ENCODE measurements at regions not wholly inside any gene's neighbourhood (a gene's known extent, or its start where the extent isn't known, plus 50 kb on each side); places are given as distances from the start of the nearest gene placed in this dataset.

- no peak for TF ChIP-seq EP300 (IDR thresholded peaks at IDR 0.05; ENCODE audit: borderline replicate concordance)
- no peak for TF ChIP-seq CREB1 (IDR thresholded peaks at IDR 0.05; ENCODE audit: low read depth)
- no peak for TF ChIP-seq NFIC (IDR thresholded peaks at IDR 0.05)
- no peak for TF ChIP-seq TCF12 (IDR thresholded peaks at IDR 0.05; ENCODE audit: low read depth)
- TF ChIP-seq TEAD4 (IDR thresholded peaks at IDR 0.05), result no peak
- TF ChIP-seq ZBTB7A (IDR thresholded peaks at IDR 0.05; ENCODE audit: low read depth), result no peak
- no peak for TF ChIP-seq FOXM1 (IDR thresholded peaks at IDR 0.05; ENCODE audit: borderline replicate concordance, low read depth)
- TF ChIP-seq TAF1 (IDR thresholded peaks at IDR 0.05; ENCODE audit: low read depth), result no peak
- TF ChIP-seq RAD21 (IDR thresholded peaks at IDR 0.05; ENCODE audit: low read depth), result no peak
- no peak for TF ChIP-seq EGR1 (IDR thresholded peaks at IDR 0.05)
- no peak for TF ChIP-seq REST (IDR thresholded peaks at IDR 0.05; ENCODE audit: low read depth)
- no peak for TF ChIP-seq CEBPB (IDR thresholded peaks at IDR 0.05)
- no peak for TF ChIP-seq YY1 (IDR thresholded peaks at IDR 0.05; ENCODE audit: low read depth)
- no peak for TF ChIP-seq MAX (IDR thresholded peaks at IDR 0.05)
- TF ChIP-seq USF1 (IDR thresholded peaks at IDR 0.05), result no peak
Measured at GRCh38 chr5:104049752-104050151, 487.2 kb upstream of the NUDT12 start.

- TF ChIP-seq EGR1 (IDR thresholded peaks at IDR 0.05) (no peak), FOXM1 (IDR thresholded peaks at IDR 0.05; ENCODE audit: borderline replicate concordance, low read depth) (no peak), TEAD4 (IDR thresholded peaks at IDR 0.05) (no peak), TCF12 (IDR thresholded peaks at IDR 0.05; ENCODE audit: low read depth) (no peak), MAX (IDR thresholded peaks at IDR 0.05) (no peak), EP300 (IDR thresholded peaks at IDR 0.05; ENCODE audit: borderline replicate concordance) (no peak), NFIC (IDR thresholded peaks at IDR 0.05) (no peak), ZBTB7A (IDR thresholded peaks at IDR 0.05; ENCODE audit: low read depth) (no peak), RAD21 (IDR thresholded peaks at IDR 0.05; ENCODE audit: low read depth) (no peak), CEBPB (IDR thresholded peaks at IDR 0.05) (no peak), TAF1 (IDR thresholded peaks at IDR 0.05; ENCODE audit: low read depth) (no peak), CREB1 (IDR thresholded peaks at IDR 0.05; ENCODE audit: low read depth) (no peak), USF1 (IDR thresholded peaks at IDR 0.05) (no peak), REST (IDR thresholded peaks at IDR 0.05; ENCODE audit: low read depth) (no peak), YY1 (IDR thresholded peaks at IDR 0.05; ENCODE audit: low read depth) (no peak)
Measured at GRCh38 chr5:104048231-104048630, 485.6 kb upstream of the NUDT12 start.

- TF ChIP-seq USF1 (IDR thresholded peaks at IDR 0.05), result no peak
- TF ChIP-seq REST (IDR thresholded peaks at IDR 0.05; ENCODE audit: low read depth), result no peak
- no peak for TF ChIP-seq TEAD4 (IDR thresholded peaks at IDR 0.05)
- no peak for TF ChIP-seq YY1 (IDR thresholded peaks at IDR 0.05; ENCODE audit: low read depth)
Measured at GRCh38 chr5:104045987-104046386, 483.4 kb upstream of the NUDT12 start.

- TF ChIP-seq TCF12 (IDR thresholded peaks at IDR 0.05; ENCODE audit: low read depth) (no peak), MAX (IDR thresholded peaks at IDR 0.05) (no peak), REST (IDR thresholded peaks at IDR 0.05; ENCODE audit: low read depth) (no peak), EP300 (IDR thresholded peaks at IDR 0.05; ENCODE audit: borderline replicate concordance) (no peak)
Measured at GRCh38 chr5:104024538-104024937, 461.9 kb upstream of the NUDT12 start.
